H7 (cell line): ENCODE measurements at regions not wholly inside any gene's neighbourhood (a gene's known extent, or its start where the extent isn't known, plus 50 kb on each side); places are given as distances from the start of the nearest gene placed in this dataset.

ENCODE experiments used
- DNase-seq: peaks from one replicate; pipeline ENCODE4 v3.0.0; 2012
- H3K27me3 ChIP-seq: 2 replicates; pipeline ENCODE4 v1.6.0; 2011; ENCODE audit warnings: mild to moderate bottlenecking, low read length; ENCODE audit not compliant: control insufficient read depth, insufficient read depth
- H3K36me3 ChIP-seq: replicated peaks from 2 replicates; pipeline ENCODE4 v1.5.1; 2011; ENCODE audit warnings: low read length; ENCODE audit not compliant: control insufficient read depth, insufficient read depth
- H3K4me3 ChIP-seq: 2 replicates; pipeline ENCODE4 v1.5.1; 2011; ENCODE audit warnings: low read depth, mild to moderate bottlenecking, control low read depth, low read length, moderate library complexity; ENCODE audit not compliant: insufficient read depth

DNA sequence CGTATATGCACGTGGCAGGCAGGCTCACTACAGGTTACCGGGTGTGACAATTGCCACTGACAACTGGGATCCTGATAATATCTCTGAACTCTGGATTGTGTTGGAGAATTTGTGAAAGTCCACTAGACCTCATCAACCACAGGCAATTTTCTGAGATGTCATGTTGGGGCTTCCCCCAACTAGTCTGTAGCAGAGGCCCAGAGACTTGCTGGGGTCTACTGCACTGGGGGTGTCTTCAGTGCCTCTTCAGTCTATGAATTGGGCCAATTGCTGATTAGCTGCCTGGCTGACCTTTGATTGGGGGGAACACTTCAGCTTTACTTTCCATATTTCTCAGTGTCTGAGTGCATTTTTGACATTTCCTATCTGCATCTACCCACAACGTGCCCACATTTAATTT is 201.5 kb downstream of the MTX2 start:
- Histone ChIP-seq H3K36me3 (no peaks in the 10 kb centered on the region), H3K27me3 (no peaks in the 10 kb centered on the region; the same call in 1 of the 2 replicates), H3K4me3 (no peak overlapping the region)
- DNase-seq = no peak

DNA sequence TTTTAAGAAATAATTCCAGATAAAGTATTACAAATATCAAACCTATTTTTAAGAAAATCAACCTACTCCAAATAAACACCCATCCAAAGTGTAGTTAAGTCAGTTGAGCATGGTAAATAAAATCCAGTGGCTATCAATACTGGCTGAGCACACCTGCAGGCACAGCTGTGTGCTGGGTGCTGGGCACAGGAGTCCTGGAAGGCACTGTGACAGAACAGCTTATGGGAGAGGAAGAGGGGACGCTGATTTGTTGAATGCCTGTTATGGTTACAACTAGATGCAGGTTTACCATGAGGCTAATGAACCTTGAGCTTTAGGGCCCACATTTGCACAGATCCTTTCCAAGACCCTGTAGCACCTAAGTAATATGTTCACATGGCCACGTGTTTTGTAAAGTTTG is 202.7 kb downstream of the MTX2 start:
- no peak for DNase-seq
- H3K27me3 ChIP-seq = no peaks in the 10 kb centered on the region; the same call in 1 of the 2 replicates
- no peaks in the 10 kb centered on the region for H3K36me3 ChIP-seq
- no peak overlapping the region for H3K4me3 ChIP-seq

DNA sequence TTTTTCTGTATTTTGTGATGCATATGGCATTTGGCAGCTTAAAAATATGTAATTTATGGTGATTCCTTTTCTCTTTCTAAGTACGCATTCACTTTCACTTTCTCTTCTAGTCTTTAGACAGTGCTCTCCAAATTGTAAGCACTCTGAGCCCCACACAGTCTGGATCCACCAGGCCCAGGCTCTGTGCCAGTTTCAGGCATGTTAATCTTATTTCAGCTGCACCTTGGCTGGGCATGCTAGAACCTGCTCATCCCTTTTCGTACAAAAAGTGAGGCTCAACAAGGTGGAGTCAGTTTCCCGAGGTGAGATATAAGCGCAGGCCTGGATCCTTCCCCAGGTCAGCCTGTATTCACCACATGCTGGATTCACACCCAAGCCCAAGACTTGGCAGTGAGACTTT is 203.9 kb downstream of the MTX2 start:
- no peak overlapping the region for H3K4me3 ChIP-seq
- H3K27me3 ChIP-seq = no peaks in the 10 kb centered on the region; the same call in none of the 2 replicates
- no peak for DNase-seq
- H3K36me3 ChIP-seq = no peaks in the 10 kb centered on the region

DNA sequence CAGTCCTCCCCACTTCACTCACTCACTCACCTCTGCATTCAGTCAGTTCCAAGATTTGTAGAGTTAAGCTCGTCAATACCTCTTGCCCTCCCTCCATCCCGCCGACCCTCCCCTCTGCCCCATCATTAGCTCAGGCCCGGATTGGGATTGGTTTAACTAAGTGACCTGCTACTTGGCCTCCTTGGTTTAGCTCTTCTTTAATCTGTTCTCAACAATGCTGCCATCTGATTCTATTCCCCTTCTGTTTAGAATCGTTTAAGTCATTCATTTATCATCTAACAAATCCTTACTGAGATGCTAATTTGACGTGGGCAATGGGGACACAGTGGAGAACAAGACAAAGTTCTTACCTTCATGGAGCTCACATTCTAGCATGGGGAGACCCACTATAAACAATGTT is 204.6 kb downstream of the MTX2 start:
- Histone ChIP-seq H3K36me3 (no peaks in the 10 kb centered on the region), H3K4me3 (no peak overlapping the region), H3K27me3 (no peaks in the 10 kb centered on the region; the same call in none of the 2 replicates)
- no peak for DNase-seq

DNA sequence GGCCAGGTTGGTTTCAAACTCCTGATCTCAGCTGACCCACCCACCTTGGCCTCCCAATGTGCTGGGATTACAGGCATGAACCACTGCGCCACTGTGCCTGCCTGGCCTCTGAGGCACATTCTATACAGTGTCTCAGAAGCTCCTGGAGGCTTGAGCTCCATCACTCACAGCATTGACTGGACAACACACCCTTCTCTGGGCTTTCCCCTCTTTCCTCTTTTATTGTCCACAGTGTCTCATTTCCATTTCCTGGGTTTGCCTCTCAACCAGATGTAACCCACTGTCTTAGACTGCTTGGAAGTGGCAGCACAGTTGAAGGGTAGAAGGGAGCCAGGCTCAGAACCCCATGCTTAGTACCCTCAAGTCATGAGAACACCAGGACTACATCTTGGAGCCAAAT is 208.1 kb downstream of the MTX2 start:
- no peak for DNase-seq
- H3K36me3 ChIP-seq = no peaks in the 10 kb centered on the region
- no peak overlapping the region for H3K4me3 ChIP-seq
- H3K27me3 ChIP-seq = no peaks in the 10 kb centered on the region; the same call in none of the 2 replicates

DNA sequence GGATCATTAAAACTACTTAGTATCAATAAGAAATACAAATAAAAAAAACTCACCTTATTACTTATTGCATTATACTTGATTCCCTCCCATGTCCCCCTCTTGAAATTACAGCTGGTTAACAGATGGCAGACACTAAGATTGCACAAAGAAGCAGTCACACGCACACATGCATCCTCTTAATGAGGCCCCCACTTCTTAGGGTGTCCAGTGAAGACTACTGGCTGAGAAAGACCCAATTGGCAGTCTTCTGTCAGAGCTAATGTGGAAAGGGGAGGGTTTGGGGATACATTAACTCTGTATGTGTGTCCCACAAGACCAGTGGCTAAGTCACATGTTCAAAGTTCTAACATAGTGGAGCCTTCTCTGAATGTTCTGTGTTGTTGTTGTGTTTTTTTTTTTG is 210.7 kb downstream of the MTX2 start:
- no peaks in the 10 kb centered on the region for H3K36me3 ChIP-seq
- H3K27me3 ChIP-seq = no peaks in the 10 kb centered on the region; the same call in 1 of the 2 replicates
- no peak for DNase-seq
- no peak overlapping the region for H3K4me3 ChIP-seq

DNA sequence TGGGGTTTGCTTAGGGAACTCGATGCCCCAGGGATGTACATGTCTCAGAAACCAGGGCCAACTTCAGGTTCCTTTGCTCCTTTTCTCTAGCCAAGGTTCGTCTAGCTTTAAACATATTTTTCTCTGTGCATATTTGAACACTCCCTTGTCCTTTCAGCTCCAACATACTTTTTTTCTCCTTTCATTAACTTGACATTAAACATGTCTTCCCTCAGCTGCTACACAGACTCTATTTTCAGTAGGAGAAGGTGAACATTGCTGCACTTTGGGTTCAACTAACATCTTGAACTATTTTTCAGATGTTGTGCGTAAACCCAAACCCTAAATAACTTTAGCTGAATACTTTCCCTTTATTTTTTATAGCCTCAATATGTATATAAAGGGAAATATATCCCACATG is 212.9 kb downstream of the MTX2 start:
- H3K36me3 ChIP-seq = no peaks in the 10 kb centered on the region
- no peak for DNase-seq
- no peaks in the 10 kb centered on the region; the same call in 1 of the 2 replicates for H3K27me3 ChIP-seq
- no peak overlapping the region for H3K4me3 ChIP-seq

DNA sequence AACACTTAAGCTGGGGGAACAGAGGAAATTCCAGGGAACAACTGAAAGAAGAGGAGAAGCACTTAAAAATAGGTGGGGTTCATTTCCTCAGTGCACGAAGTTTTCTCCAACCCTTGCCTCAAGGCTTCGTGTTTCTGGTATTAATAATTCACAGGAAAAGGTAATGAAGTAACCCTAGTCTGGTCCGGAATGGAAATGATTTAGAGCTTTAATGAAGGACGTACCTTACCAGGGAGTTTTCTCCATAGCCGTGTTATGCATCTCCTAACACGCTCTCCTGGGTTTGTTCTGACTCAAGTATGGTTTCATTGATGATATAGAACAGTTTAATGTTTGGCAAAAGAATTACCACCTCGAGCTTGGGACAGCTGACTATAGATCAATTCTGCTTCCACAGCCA is 214.2 kb downstream of the MTX2 start:
- no peak for DNase-seq
- Histone ChIP-seq H3K36me3 (no peaks in the 10 kb centered on the region), H3K4me3 (no peak overlapping the region), H3K27me3 (no peaks in the 10 kb centered on the region)

DNA sequence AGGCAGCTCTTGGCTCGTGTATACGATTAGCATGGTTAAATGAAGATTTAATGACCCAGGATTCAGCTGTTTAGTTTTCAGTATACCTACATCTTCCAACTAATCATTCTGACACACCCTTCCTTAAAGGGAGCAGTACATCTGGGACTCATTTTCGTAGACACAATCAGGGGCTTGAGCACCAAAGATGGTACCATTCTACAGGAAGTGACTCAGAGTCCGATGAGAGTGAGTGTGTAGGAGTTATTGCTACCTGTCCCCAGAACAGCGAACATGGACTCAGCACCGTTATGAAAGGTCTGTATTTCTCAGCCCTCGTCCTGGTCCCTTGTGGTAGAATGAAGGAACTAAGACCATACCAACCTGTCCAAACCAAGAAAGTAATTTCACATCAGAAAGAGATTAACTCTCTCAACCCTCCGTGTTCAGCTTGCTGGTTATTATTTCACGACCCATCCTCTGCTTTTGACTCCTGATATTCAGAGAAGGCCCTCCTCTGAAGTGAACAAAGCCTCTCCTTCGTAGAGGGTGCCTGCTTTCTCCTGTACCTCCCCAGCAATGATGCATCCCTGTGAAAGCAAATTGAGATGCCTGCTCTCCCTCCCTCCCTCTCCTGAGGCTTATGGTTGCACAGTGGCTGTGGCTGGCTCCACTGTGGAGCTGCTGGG is 214.8 kb downstream of the MTX2 start:
- H3K4me3 ChIP-seq = no peak overlapping the region
- H3K36me3 ChIP-seq = no peaks in the 10 kb centered on the region

DNA sequence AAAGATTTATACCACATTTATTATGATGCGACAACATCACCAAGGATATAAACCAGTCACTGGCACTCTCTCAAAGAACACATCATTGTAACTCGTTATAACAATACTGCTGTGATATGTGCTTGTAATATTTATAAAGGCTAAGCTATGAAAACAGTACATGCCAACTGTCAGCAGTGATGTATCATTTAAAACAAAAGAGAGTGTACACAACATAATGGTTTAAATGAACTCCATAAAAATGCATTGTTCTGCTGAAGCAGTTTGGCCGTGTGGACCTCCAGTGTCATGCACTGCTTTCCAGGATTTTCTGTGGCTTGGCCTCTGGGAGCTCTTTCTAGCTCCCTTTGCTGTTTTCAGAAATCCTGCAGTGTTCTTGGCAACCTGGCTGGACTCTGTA is 215.6 kb downstream of the MTX2 start:
- no peak for DNase-seq
- no peaks in the 10 kb centered on the region for H3K36me3 ChIP-seq
- peaks cover under 1% of the 10 kb centered on the region; the same call in 1 of the 2 replicates for H3K27me3 ChIP-seq

More for the DNA sequence above, 214.8 kb downstream of the MTX2 start:
- DNase-seq = no peak
- H3K27me3 ChIP-seq = no peaks in the 10 kb centered on the region

DNA sequence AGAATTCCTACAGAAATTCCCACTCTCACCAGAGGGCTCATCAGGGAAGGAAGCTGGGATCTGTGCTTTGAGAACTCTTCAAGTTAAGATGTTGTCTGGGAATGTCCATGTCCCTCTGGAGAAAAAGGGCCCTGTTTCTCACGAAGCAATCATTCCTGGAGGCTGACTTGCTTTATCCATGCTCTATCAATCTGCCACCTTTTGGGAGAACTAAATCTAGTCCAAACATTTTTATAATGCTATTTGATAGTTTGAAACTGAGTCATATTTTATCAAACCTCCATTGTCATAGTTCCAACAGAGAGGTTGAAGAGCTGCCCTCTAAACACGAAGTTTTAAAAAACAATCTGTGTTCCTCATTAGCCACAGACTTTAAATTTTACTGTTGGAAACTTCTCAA is 219.2 kb downstream of the MTX2 start:
- DNase-seq = no peak
- no peak overlapping the region for H3K4me3 ChIP-seq
- peaks cover 2% of the 10 kb centered on the region; the same call in 1 of the 2 replicates for H3K27me3 ChIP-seq
- H3K36me3 ChIP-seq = no peaks in the 10 kb centered on the region

More for the DNA sequence above, 215.6 kb downstream of the MTX2 start:
- no peak overlapping the region for H3K4me3 ChIP-seq

DNA sequence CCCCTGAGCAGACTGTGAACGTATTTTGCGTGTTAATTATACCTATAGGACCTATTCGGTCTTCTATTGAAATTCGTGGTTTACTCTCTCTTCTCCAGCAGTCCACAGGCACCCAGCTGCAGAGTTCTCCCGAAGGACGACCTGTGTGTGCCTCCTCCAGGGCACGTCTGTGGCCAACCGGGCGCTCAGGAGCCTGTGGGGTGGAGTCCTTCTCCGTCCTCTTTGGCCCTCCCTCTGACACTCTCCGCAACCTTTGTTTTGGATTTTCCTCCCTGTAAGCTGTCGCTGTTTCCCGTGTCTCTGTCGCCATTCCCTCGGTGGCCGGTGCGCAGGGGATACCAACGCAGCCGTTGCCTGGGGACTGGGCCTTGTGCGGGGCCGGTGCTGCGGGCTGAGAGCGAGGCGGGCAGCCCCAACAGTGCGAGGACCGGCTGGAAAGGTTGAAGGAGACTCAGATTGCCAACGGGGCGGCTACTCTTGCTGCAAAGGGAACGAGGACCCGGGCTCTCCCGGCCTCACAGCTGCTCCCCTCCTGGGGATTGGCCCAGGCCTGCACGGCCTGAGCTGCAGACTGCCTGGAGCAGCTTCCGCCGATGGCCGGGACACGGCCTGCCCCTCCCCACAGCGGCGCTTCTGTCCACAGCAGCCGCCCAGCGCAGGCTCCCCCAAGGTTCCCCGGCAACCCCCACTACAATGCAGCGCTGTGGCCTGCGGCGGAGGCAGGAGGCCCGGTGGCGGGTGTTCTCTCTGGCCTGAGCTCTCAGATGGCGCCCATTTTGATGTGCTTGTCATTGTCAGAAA is 221.0 kb downstream of the MTX2 start:
- Histone ChIP-seq H3K4me3 (peak overlapping the region; percentile 5; the same call in 1 of the 2 replicates), H3K36me3 (no peaks in the 10 kb centered on the region), H3K27me3 (peaks cover 2% of the 10 kb centered on the region; the same call in 1 of the 2 replicates)
- peak; percentile 71 for DNase-seq

DNA sequence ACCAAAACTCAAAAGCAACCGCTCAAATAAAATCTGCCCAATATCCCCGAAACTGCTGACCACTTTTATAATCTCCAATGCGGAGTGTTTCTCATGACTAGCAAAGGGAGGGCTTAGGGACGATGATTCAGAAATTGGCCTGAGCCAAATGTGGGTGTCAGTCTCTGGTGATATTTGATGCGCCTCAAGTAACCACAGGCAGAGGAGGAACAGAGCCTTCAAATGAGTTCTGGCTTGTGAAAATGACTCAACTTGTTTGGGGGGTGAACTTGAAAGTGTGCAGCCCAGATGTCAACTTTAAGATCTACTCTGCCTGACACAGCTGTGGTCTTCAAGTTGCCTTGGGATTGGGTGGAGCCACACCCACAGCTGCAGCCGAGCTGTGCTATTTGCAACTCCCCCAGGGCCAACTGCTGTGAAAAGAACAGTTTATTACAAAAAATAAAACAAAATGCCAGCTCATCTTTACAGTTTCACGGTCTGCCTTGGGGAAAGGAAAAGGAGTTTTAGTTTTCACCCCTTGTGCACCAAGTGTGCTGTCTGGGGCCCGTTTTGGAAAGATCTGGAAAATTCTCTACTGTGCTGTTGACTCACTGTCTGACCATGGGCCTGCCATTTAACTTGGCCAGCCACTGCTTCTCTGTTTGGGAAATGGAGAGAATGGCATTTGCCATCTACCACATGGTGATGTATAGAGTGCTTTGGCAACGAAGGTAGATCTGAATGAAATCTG is 222.1 kb downstream of the MTX2 start:
- Histone ChIP-seq H3K4me3 (no peak overlapping the region), H3K27me3 (peaks cover 2% of the 10 kb centered on the region; the same call in 1 of the 2 replicates), H3K36me3 (no peaks in the 10 kb centered on the region)
- DNase-seq = no peak

DNA sequence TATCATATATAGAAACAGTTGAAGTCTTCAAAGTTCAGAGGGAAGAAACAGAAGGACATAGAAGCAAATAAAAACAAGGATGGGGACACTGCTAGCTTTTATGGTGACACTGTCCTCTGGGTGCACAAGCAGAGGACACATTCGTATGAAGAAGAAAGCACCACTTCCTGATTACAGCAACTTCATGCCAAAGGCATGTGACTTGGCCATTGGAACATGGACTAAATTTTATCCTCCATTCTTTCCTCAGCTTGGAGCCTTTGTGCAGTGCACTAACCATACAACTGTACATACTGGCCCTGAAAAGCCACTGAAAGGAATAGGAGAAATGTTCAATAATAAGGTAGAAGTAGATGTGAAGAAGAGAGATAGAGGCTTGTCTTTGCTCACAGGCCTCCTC is 223.3 kb downstream of the MTX2 start:
- no peak overlapping the region for H3K4me3 ChIP-seq
- H3K36me3 ChIP-seq = no peaks in the 10 kb centered on the region
- DNase-seq = no peak
- peaks cover 2% of the 10 kb centered on the region; the same call in 1 of the 2 replicates for H3K27me3 ChIP-seq
